ENCODE measurements at regions not wholly inside any gene's neighbourhood (a gene's known extent, or its start where the extent isn't known, plus 50 kb on each side); places are given as distances from the start of the nearest gene placed in this dataset.
A peak's percentile ranks its signal among the peaks of the same experiment; 100 is the strongest.
"Not testable (repeated sequence)": the region's sequence is repeated elsewhere in the genome, so short reads cannot be mapped to it uniquely, and the experiment has no call there.

DNA sequence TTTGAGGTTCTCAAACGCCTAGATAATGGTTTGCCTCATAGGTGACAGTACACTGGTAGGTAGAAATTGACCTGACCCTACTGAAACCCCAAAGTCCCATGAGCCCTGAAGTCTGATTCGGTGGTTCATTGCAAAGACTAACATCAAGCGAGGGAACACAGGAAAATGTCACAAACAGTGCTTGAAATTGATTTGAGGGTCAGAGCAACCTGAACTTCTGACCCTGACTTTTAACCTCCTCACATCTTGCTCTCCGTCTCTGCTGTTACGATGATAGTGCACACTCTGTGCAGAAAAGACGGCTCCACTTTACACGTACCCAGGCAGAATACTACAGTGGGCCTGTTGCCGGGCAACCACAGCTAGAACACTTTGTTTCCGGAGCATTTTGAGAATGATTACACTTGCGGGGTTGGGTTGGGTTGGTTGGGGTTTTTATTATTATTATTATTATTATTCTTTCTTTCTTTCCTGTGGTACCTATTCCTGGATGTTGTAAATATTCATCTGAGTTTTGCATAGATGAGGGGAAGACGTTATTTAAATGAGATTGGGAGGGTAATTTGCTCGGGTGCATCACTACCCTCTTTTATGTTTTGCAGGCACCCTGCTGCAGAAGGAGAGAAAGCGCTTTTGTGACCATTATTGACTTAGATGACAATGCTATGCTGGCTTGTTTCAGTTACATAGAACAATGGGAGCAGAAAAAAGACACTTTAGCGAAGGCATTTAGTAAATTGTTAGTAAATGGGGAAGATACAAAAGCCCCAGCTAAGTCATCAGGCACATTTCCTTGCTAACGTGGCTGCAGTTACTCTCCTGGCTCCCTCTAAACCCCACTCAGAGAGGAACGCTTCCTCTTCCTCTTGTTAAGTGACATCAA, 438.1 kb upstream of the NRP1 start:
- intact Hi-C loops (cut with micrococcal nuclease), result no loop called here
- Histone ChIP-seq H3K4me2 (replicated peaks; ENCODE audit: low read depth, low read length, poor library complexity, severe bottlenecking) (no peak overlapping the region), H3K27me3 (replicated peaks in 1 of 4; ENCODE audit: control extremely low read depth in 1 of 4, control insufficient read depth in 3 of 4, insufficient read depth in 4 of 4, low read length in 3 of 4) (no peaks in the 10 kb centered on the region), H3K36me3 (replicated peaks in 1 of 2; ENCODE audit: control extremely low read depth in 1 of 2, control insufficient read depth in 1 of 2, extremely low read depth in 1 of 2, insufficient read depth in 2 of 2, low read length in 1 of 2) (no peaks in the 10 kb centered on the region), H4K20me1 (ENCODE audit: control insufficient read depth, insufficient read depth, low read length, poor library complexity, severe bottlenecking) (no peaks in the 10 kb centered on the region), H3K4me3 (ENCODE audit: control extremely low read depth in 1 of 5, extremely low read depth in 1 of 5, insufficient read depth in 1 of 5, low read depth in 2 of 5, low read length in 4 of 5) (no peak overlapping the region), H3K9ac (ENCODE audit: low read length) (no peak overlapping the region), H3K9me3 (ENCODE audit: control extremely low read depth in 1 of 3, control insufficient read depth in 2 of 3, insufficient read depth in 1 of 3, low read length in 2 of 3) (peaks cover 0 to 12% (median 0%) of the 10 kb centered on the region in 3 donors), H3K4me1 (ENCODE audit: control insufficient read depth in 2 of 2, insufficient read depth in 2 of 2, low read length in 2 of 2) (no peaks in the 10 kb centered on the region), H3K79me2 (ENCODE audit: control insufficient read depth, insufficient read depth, low read length) (no peaks in the 10 kb centered on the region), H2AFZ (ENCODE audit: insufficient read depth, low read depth, low read length, poor library complexity, severe bottlenecking) (peak overlapping the region; percentile 18), H3K27ac (ENCODE audit: low read length in 2 of 2) (no peak overlapping the region)
- no peak for ATAC-seq (ENCODE audit: low read depth)
- POLR2A ChIA-PET, result no interaction called here
- 31% methylated on average over 12 of the region's 16 CpGs for WGBS (ENCODE audit: insufficient coverage)
- CTCF ChIA-PET, result no interaction called here
- TF ChIP-seq, protein P1, sequence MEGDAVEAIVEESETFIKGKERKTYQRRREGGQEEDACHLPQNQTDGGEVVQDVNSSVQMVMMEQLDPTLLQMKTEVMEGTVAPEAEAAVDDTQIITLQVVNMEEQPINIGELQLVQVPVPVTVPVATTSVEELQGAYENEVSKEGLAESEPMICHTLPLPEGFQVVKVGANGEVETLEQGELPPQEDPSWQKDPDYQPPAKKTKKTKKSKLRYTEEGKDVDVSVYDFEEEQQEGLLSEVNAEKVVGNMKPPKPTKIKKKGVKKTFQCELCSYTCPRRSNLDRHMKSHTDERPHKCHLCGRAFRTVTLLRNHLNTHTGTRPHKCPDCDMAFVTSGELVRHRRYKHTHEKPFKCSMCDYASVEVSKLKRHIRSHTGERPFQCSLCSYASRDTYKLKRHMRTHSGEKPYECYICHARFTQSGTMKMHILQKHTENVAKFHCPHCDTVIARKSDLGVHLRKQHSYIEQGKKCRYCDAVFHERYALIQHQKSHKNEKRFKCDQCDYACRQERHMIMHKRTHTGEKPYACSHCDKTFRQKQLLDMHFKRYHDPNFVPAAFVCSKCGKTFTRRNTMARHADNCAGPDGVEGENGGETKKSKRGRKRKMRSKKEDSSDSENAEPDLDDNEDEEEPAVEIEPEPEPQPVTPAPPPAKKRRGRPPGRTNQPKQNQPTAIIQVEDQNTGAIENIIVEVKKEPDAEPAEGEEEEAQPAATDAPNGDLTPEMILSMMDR (IDR thresholded peaks at IDR 0.05), result no peak
- TF ChIP-seq EZH2 (IDR thresholded peaks at IDR 0.05; ENCODE audit: borderline replicate concordance, insufficient read depth, low read depth, low read length, poor library complexity, severe bottlenecking), result no peak
- Mint-ChIP-seq H3K27ac (no peak overlapping the region), H3K27me3 (no peaks in the 10 kb centered on the region), H3K4me3 (no peak overlapping the region), H3K9me3 (ENCODE audit: insufficient read depth) (no peaks in the 10 kb centered on the region), H3K4me1 (peaks cover 2% of the 10 kb centered on the region)
- no peak for DNase-seq

GRCh38 chr10:33771856-33772255, 437.4 kb upstream of the NRP1 start:
- DNase-seq; ATAC-seq (ENCODE audit: low read depth); H3K4me1 ChIP-seq (ENCODE audit: control insufficient read depth in 2 of 2, insufficient read depth in 2 of 2, low read length in 2 of 2); POLR2A ChIA-PET; H4K20me1 ChIP-seq (ENCODE audit: control insufficient read depth, insufficient read depth, low read length, poor library complexity, severe bottlenecking); intact Hi-C loops (cut with micrococcal nuclease); H3K9ac ChIP-seq (ENCODE audit: low read length); CTCF ChIA-PET; H3K27me3 ChIP-seq (replicated peaks in 1 of 4; ENCODE audit: control extremely low read depth in 1 of 4, control insufficient read depth in 3 of 4, insufficient read depth in 4 of 4, low read length in 3 of 4); H3K27me3 Mint-ChIP-seq; H3K4me2 ChIP-seq (replicated peaks; ENCODE audit: low read depth, low read length, poor library complexity, severe bottlenecking); H3K4me1 Mint-ChIP-seq; H3K9me3 Mint-ChIP-seq (ENCODE audit: insufficient read depth); H3K36me3 ChIP-seq (replicated peaks in 1 of 2; ENCODE audit: control extremely low read depth in 1 of 2, control insufficient read depth in 1 of 2, extremely low read depth in 1 of 2, insufficient read depth in 2 of 2, low read length in 1 of 2); H2AFZ ChIP-seq (ENCODE audit: insufficient read depth, low read depth, low read length, poor library complexity, severe bottlenecking); H3K4me3 Mint-ChIP-seq; H3K27ac ChIP-seq (ENCODE audit: low read length in 2 of 2); H3K79me2 ChIP-seq (ENCODE audit: control insufficient read depth, insufficient read depth, low read length); H3K27ac Mint-ChIP-seq; H3K4me3 ChIP-seq (ENCODE audit: control extremely low read depth in 1 of 5, extremely low read depth in 1 of 5, insufficient read depth in 1 of 5, low read depth in 2 of 5, low read length in 4 of 5): not testable (repeated sequence)
- peaks cover 0 to 12% (median 0%) of the 10 kb centered on the region in 3 donors for H3K9me3 ChIP-seq (ENCODE audit: control extremely low read depth in 1 of 3, control insufficient read depth in 2 of 3, insufficient read depth in 1 of 3, low read length in 2 of 3)
- WGBS (ENCODE audit: insufficient coverage), result 76% methylated on average over 5 of the region's 8 CpGs

Measured in B cell (primary cell).